Gastrocnemius medialis (tissue), 4 donors: ENCODE measurements at regions not wholly inside any gene's neighbourhood (a gene's known extent, or its start where the extent isn't known, plus 50 kb on each side); places are given as distances from the start of the nearest gene placed in this dataset.

ENCODE experiments used
- CTCF ChIP-seq, 5 experiments: fragments of 450-650 bp in 3 of 5; fragments of 200-600 bp in 2 of 5; sonication (generic) in 2 of 5; IDR thresholded peaks in 4 of 5; conservative IDR thresholded peaks in 1 of 5; 1 replicate in 4 of 5; 2 replicates in 1 of 5; pipeline ENCODE4 v1.5.1; 2016 to 2019; ENCODE audit warnings: antibody characterized with exemption in 5 of 5, mild to moderate bottlenecking in 3 of 5, moderate library complexity in 3 of 5
- POLR2A ChIP-seq, 2 donors: fragments of 450-650 bp; IDR thresholded peaks; one replicate each; pipeline ENCODE4 v1.6.1; 2017; ENCODE audit warnings: antibody characterized with exemption in 2 of 2, mild to moderate bottlenecking in 2 of 2, moderate library complexity in 2 of 2

GRCh38 chr4:91827914-91828313, 475.9 kb upstream of the GRID2 start:
- TF ChIP-seq POLR2A (IDR thresholded peaks at IDR 0.05) (no peak), CTCF (IDR thresholded peaks at IDR 0.05 in 4 of 5, conservative IDR thresholded peaks at IDR 0.05 in 1 of 5) (no peak)
